Skeletal muscle tissue (tissue), 3 donors: ENCODE measurements at regions not wholly inside any gene's neighbourhood (a gene's known extent, or its start where the extent isn't known, plus 50 kb on each side); places are given as distances from the start of the nearest gene placed in this dataset.

Source experiments
- H3K27ac ChIP-seq: one replicate; pipeline ENCODE4 v1.7.0; 2013; ENCODE audit warnings: mild to moderate bottlenecking, low read depth, low read length, inconsistent platforms
- H3K27me3 ChIP-seq, 3 donors: one replicate each; pipeline ENCODE4 v1.7.0; 2013; ENCODE audit warnings: low read length in 3 of 3; ENCODE audit not compliant: control insufficient read depth in 3 of 3, insufficient read depth in 3 of 3
- H3K36me3 ChIP-seq, 3 donors: one replicate each; pipeline ENCODE4 v1.7.0; 2013; ENCODE audit warnings: low read length in 3 of 3; ENCODE audit not compliant: control insufficient read depth in 3 of 3, insufficient read depth in 3 of 3
- H3K4me1 ChIP-seq, 3 donors: one replicate each; pipeline ENCODE4 v1.7.0; 2013; ENCODE audit warnings: low read length in 3 of 3, mild to moderate bottlenecking in 3 of 3; ENCODE audit not compliant: control insufficient read depth in 3 of 3, insufficient read depth in 3 of 3
- H3K4me3 ChIP-seq, 3 donors: one replicate each; pipeline ENCODE4 v1.7.0; 2013; ENCODE audit warnings: low read length in 3 of 3
- H3K9ac ChIP-seq, 3 donors: one replicate each; pipeline ENCODE4 v1.7.0; 2013; ENCODE audit warnings: low read length in 3 of 3, mild to moderate bottlenecking in 3 of 3, moderate library complexity in 2 of 3, low read depth in 1 of 3
- H3K9me3 ChIP-seq, 3 donors: one replicate each; pipeline ENCODE4 v1.7.0; 2013; ENCODE audit warnings: low read length in 3 of 3; ENCODE audit not compliant: control insufficient read depth in 3 of 3
- donor health status: Osteomylitis.

DNA sequence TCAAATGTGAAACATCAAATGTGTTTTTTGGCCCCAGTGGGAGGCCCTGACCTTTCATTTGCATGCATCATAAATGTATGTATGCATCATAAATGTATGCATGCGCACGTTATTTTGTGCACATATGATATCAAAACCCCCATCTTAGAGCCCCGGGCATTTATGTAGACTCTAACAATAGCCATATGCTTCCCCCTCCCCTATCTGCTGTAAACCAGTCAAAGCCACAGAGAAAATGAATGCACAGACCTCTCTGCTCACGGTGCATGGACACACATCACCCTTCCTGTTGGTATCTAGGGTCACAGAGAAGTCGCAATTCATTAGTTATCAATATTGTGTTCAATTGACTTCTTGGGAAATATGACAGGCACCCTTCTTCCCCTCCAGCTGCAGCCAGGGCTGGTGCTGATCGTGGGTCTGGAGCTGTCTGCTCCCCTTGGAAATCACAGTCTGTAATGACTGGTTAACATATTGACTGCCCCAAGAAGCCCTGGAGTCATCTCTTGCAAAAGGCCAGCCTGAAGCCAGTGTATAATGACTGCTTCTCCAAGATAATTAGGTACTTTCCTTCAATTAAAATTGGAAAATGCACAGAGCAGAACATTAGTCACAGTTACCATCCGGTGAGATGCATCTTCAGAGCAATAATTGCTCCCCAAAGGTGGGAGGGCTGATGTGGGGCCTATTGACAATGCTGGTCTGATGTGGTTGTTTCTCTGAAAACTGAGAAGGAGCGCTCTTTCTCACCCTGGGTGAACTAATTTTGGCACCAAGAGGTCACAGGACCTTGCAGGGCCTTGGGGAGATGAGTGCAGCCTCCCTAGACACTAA is 532.2 kb downstream of the CDH26 start:
- Histone ChIP-seq H3K27ac (no peak overlapping the region), H3K4me1 (no peaks in the 10 kb centered on the region), H3K9me3 (no peaks in the 10 kb centered on the region), H3K9ac (no peak overlapping the region), H3K36me3 (no peaks in the 10 kb centered on the region), H3K4me3 (no peak overlapping the region), H3K27me3 (no peaks in the 10 kb centered on the region)

DNA sequence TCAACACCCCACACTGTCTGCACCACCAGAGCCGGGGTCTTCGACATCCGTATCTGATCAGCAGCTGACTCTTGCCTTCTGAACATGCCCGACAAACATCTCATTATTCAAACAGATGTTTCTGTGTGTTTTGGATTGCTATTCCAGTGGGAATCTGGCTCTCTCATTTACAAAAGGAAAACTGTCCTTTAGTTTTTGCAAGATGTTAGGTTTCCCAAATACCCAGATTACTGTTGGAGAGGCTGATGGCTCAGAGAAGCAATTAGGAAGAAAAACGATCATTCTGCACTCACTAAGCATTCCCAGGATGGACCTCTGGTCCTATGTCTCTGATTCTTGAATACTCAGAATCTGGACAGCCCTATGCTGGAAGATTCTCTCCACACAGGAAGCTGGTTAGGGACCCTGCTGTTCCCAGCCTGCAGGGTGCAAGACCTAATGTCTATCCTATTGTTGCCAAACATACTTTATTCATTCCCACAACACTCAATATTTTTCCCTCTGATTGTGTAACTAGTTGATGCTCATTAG is 532.9 kb downstream of the CDH26 start:
- Histone ChIP-seq H3K36me3 (no peaks in the 10 kb centered on the region), H3K27me3 (no peaks in the 10 kb centered on the region), H3K9ac (no peak overlapping the region), H3K9me3 (no peaks in the 10 kb centered on the region), H3K27ac (no peak overlapping the region), H3K4me1 (no peaks in the 10 kb centered on the region), H3K4me3 (no peak overlapping the region)

DNA sequence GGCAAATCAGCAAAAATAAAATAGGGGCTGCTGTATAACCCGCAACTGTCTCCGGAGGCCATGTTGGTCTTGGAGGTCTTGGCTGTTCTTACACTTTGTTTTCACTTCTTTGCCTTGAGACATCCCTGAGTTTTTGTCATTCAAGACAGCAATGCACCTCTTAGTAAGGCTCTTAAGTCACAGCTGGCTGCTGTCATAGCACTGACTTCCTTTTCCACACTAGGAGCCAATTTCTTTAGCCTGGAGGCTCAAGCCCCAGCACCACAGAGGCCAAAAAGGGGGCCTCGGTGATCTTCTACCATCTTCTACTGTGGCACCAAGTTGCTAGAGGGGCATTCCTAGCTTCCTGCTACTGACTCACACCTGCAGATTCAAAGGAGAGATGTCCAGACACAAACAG is 536.3 kb downstream of the CDH26 start:
- H3K27ac ChIP-seq = no peak overlapping the region
- no peak overlapping the region for H3K4me3 ChIP-seq
- H3K36me3 ChIP-seq = no peaks in the 10 kb centered on the region
- no peaks in the 10 kb centered on the region for H3K9me3 ChIP-seq
- H3K27me3 ChIP-seq = no peaks in the 10 kb centered on the region
- H3K9ac ChIP-seq = no peak overlapping the region
- no peaks in the 10 kb centered on the region for H3K4me1 ChIP-seq

DNA sequence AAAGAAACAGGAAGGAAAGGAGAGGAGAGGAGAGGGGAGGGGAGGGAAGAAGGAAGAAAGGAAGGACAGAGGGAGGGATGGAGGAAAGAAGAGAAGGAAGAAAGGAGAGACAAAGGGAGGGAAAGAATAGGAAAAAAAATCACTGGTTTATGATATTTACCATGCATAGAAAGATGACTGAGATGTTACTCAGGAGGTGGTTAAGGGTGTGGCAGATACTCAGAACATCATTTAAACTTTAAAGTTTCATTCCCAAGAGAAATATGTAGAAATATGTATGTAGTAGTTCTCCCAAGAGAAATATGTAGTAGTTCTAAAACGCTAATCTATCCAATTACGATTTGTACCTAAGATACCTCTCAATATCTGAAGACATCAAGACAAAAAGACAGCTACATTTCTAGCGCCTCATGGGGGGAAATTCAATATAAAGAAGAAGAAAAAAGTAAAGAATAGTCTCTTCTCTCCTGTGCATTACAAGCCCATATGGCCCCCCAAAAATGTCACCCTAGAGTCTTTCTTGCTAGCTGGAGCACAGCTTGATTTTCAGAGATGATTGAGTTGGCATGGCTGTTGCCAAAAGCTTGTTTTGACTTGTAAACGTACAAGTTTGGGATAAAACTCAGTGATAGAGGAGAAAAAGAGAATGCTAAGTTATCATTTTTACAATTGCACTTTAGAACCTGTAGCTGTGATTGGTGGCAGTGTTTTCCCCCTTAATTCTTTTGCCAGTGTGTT is 539.2 kb downstream of the CDH26 start:
- H3K9ac ChIP-seq = no peak overlapping the region
- H3K4me3 ChIP-seq = no peak overlapping the region
- no peaks in the 10 kb centered on the region for H3K36me3 ChIP-seq
- H3K27me3 ChIP-seq = no peaks in the 10 kb centered on the region
- no peaks in the 10 kb centered on the region for H3K9me3 ChIP-seq
- H3K27ac ChIP-seq = no peak overlapping the region
- H3K4me1 ChIP-seq = no peaks in the 10 kb centered on the region

DNA sequence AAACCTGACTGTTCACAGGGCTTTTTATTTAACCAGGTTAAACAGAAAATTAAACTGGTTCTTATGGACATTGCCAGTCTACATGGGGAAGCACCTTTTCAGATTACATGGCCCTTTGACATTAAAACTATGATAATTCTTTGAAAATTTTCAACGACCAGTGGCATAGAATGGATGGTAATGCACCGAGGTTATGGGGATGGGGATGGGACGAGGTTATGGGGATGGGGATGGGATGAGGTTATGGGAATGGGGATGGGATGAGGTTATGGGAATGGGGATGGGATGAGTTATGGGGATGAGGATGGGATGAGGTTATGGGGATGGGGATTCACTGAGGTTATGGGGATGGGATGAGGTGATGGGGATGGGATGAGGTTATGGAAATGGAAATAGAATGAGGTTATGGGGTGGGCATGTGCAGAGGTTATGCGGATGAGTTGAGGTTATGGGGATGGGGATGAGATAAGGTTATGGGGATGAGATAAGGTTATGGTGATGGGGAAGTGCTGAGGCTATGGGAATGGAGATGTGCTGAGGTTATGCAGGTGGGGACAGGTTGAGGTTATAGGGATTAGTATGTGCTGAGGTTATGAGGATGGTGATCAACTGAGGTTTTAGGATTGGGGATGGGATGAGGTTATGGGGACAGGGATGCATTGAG is 541.9 kb downstream of the CDH26 start:
- Histone ChIP-seq H3K9me3 (no peaks in the 10 kb centered on the region), H3K36me3 (no peaks in the 10 kb centered on the region), H3K4me3 (no peak overlapping the region), H3K27ac (no peak overlapping the region), H3K9ac (no peak overlapping the region), H3K27me3 (no peaks in the 10 kb centered on the region), H3K4me1 (no peaks in the 10 kb centered on the region)

DNA sequence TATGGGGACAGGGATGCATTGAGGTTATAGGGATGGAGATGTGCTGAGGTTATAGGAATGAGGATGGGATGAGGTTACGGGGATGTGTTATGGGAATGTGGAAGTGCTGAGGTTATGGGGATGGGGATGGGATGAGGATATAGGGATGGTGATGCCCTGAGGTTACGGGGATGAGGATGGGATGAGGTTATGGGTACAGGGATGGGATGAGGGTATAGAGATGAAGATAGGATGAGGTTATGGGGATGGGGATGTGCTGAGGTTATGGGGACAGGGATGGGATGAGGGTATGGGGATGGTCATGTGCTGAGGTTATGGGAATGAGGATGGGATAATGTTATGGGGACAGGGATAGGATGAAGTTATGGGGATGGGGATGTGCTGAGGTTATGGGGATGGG is 542.8 kb downstream of the CDH26 start:
- Histone ChIP-seq H3K27me3 (no peaks in the 10 kb centered on the region), H3K4me3 (no peak overlapping the region), H3K9ac (no peak overlapping the region), H3K9me3 (no peaks in the 10 kb centered on the region), H3K4me1 (no peaks in the 10 kb centered on the region), H3K36me3 (no peaks in the 10 kb centered on the region), H3K27ac (no peak overlapping the region)

DNA sequence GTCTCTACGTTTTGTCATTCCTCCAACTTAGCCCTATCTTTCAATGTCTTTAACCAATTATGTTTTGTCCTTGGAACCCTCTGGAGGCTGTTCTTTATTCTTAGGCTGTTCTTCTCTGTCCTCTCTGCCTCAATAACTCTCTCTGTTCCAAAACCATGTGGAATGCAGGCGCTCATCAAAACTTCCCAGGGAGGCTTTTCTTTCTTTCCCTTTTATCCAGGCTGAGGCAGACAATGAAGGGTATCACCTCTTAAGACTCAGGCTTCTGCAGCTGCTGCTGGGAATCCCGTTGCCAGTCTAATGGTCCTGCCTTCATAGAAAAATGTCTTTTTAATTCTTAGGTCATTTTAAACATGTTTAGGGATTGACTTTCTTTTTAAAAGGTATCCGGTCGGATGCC is 544.7 kb downstream of the CDH26 start:
- Histone ChIP-seq H3K27ac (no peak overlapping the region), H3K9me3 (no peaks in the 10 kb centered on the region), H3K9ac (no peak overlapping the region), H3K4me1 (no peaks in the 10 kb centered on the region), H3K27me3 (no peaks in the 10 kb centered on the region), H3K36me3 (no peaks in the 10 kb centered on the region), H3K4me3 (no peak overlapping the region)

DNA sequence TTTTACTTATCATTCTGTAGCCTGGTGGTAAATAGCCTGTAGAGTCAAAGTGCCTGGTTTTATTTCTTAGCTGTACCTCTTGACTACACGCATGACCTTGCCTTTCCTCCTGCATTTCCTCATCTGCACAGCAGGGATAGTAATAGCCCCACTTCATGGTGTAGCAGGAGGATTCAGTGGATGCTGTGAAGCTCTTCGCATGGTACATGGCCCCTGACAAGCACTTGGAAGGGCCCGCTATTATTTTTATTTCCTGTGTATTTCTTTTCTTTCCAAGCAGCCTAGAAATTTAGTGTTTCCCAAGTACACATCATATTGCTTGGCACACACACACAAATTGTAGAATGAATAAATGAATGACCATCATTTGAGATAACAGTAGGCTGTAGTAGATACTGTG is 547.2 kb downstream of the CDH26 start:
- Histone ChIP-seq H3K27ac (no peak overlapping the region), H3K27me3 (peaks cover 0 to 4% (median 0%) of the 10 kb centered on the region in 3 donors), H3K9me3 (no peaks in the 10 kb centered on the region), H3K9ac (no peak overlapping the region), H3K4me3 (no peak overlapping the region), H3K4me1 (no peaks in the 10 kb centered on the region), H3K36me3 (no peaks in the 10 kb centered on the region)

DNA sequence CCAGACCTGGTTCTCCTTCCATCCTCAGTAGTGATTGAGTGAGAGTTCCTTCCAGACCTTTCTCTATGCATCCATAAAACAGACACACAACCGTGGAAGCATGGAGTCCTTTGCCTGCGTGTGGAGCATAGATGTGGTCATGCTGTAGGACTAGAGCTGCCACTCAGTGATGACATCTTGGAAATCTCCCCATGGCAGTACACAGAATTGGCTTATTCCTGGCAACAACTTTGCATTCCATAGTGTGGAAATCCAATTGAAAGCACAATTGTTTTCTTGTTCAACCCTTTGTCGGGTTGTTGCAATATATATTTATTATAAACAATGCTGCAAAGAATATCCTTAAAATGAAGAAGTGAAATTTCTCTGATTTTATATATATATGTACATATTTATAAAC is 547.8 kb downstream of the CDH26 start:
- Histone ChIP-seq H3K4me3 (no peak overlapping the region), H3K36me3 (no peaks in the 10 kb centered on the region), H3K9me3 (no peaks in the 10 kb centered on the region), H3K9ac (no peak overlapping the region), H3K27ac (no peak overlapping the region), H3K4me1 (no peaks in the 10 kb centered on the region), H3K27me3 (peaks cover 0 to 4% (median 0%) of the 10 kb centered on the region in 3 donors)
